ENCODE measurements at regions not wholly inside any gene's neighbourhood (a gene's known extent, or its start where the extent isn't known, plus 50 kb on each side); places are given as distances from the start of the nearest gene placed in this dataset.
"Not testable (repeated sequence)": the region's sequence is repeated elsewhere in the genome, so short reads cannot be mapped to it uniquely, and the experiment has no call there.

DNA sequence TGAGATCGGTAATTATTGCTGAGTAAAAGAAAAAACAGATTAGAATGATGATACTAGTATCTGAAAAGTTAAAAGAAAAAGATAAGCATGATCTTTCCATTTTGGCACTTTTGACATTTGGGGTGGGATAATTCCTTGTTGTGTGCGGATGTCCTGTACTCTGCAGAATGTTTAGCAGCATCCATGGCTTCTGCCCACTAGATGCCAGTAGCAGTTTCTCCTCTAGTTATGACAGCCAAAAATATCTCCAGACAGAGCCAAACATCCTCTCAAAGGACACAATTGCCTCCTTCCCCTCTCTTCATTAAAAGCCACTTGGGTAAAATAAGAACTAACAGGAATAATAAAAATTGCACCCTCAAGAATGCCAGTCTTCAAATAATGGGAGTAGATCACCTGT, 468.8 kb upstream of the GRM7 start:
- DNase-seq: no peak

DNA sequence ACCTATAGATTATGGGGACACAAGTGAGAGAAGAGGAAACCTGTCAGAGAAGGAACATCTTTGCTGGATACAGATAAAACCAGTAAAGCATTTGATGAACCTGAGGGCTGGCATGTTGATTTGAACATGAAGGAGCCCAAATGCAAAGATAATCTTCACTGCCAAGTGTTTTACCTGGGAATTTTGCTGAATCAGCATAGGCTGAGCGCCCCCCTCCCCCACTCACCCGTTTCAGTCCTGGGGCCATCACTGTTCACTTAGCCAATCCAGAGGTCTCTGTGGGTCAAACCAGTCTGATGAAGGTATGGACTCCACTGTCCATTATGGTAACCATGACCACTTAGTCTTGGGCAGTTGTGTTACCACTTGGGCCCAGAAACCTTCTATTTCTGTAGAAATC, 466.0 kb upstream of the GRM7 start:
- no peak for DNase-seq

DNA sequence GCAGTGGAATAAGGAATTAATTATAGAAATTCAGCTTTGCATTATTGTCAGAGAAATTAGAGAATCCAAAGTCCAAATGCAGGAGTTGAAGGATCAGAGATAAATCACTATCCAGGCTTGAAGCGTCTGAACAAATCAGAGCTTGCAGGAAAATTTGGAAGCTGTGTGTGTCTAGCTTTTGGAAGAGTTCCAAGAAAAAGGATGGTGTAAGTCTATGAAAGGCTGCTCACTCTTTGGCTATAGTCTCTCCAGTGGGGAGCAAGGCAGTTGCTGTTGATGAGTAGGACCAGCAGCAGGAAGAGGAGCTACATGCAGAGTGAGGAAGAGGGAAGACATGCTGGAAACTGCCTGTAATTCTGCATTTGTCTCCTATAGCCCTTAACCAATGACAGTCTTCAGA, 464.3 kb upstream of the GRM7 start:
- no peak for DNase-seq

DNA sequence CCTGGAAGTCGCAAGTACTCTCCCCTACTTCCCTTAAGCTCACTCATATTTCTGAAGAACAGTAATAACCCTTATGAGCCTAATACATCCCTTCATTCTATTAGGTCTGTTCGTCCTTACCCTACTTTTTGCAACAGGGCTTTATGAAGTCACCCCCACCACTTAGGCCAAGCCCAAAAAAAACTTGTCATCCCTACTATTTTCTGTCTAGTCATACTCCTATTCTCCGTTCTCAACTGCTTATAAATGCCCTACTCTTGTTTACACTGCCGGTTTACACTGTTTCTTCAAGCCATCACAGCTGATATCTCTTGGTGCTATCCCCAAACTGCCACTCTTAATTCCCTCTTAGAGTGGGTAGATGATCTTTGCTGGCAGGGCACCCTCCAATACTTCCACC, 458.2 kb upstream of the GRM7 start:
- not testable (repeated sequence) for DNase-seq

DNA sequence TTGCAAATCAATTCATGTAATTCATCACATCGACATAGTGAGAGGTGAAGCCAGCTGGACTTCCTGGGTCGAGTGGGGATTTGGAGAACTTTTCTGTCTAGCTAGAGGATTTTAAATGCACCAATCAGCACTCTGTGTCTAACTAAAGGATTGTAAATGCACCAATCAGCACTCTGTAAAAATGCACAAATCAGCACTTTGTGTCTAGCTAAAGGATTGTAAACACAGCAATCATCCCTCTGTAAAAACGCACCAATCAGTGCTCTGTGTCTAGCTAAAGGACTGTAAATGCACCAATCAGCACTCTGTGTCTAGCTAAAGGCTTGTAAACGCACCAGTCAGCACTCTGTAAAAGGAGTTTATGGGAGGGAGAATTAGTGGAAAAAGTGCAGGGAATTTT, 454.0 kb upstream of the GRM7 start:
- DNase-seq: not testable (repeated sequence)

DNA sequence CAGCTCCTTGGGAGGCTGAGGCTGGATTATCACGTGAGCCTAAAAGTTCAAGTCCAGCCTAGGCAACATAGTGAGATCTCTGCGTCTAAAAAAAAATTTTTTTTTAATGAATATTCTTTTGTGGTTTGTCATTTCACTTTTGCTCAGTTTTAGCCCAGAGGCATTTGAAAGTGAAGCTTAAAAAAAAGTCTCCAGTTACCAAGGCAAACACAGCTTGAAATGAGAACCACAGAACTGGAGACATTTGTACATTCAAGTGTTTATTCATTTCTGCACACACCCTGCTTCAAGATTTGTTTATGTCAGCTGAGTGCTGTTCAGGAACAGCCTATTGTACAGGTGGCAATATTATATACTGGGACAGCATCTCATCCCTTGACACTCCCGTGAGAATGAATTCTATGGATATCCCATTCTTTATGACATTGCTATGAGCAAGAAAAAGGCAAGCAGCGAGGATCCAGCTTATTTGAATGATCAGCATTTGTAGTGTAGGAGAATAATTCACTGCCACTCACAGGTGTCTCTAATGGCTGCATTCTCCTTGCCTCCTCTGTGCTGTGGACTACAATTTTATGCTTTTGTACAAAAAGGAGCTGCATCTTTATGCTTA, 444.8 kb upstream of the GRM7 start:
- DNase-seq: no peak

DNA sequence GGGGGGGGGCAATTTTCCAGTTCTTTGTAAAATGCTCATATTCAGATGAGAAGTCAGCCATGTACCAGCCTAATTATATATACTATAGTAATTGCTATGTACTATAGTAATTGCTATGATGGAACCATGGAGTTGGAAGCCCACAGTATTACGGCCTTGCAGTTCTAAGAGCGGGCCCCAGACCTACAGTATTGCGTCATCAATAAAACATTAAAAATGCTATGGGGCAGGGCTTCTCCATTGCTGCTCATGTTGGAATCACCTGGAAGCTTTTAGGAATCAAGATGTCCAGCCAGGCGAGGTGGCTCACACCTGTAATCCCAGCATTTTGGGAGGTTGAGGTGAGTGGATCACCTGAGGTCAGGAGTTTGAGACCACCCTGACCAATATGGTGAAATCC, 443.7 kb upstream of the GRM7 start:
- DNase-seq: no peak

DNA sequence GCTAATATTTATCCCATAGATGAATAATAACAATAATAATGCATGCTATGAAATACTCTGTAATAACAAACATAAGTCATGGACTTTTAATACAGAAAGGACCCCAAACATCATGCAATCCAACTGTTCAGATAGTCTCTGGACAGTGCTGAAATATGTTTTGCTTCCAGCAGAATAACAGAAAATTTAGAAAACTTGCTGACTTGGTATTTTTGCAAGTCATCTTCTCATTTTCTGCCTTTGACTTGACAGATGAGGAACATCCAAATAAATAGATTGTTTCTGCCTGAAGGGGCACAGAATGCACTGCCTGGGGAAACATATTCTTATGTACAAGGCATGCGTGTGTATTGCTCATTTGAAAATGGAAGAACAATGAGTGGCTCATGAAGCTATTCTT, 442.4 kb upstream of the GRM7 start:
- DNase-seq: no peak

DNA sequence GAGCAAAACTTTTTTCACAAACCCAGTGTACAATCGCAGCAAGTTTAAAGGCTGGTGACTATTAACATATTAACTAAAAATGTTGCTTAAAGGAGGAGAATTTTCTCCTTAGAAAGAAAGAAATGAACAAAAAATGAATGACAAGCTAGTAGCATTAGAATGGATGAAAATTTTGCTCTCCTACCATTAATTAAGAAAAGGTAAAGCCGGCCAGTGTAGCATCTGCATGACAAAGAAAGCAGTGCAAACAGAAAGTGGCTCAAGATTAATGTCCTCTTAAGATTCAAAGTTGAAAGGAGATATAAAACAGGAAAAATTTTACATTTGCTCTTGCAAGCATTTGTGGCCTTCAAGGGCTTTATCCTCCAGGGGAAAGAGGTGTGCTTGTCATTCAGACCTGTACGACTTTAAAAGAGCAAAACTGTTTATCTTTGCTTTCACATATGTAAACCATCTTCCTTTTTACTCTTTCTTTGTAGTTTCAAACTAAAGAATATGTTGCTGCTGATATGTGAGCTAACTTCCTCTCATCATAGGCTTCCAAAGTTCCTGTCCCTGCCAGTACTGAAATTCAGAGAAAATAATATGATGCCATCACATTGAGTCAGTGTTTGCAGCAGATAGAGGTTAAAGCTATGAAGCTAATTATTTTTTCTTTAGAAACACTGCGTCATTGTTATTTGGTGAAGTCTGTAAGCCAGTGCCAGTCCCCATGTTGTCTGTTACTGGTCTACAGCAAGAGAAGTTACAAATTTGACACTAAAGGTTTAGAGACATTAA, 439.1 kb upstream of the GRM7 start:
- no peak for DNase-seq

DNA sequence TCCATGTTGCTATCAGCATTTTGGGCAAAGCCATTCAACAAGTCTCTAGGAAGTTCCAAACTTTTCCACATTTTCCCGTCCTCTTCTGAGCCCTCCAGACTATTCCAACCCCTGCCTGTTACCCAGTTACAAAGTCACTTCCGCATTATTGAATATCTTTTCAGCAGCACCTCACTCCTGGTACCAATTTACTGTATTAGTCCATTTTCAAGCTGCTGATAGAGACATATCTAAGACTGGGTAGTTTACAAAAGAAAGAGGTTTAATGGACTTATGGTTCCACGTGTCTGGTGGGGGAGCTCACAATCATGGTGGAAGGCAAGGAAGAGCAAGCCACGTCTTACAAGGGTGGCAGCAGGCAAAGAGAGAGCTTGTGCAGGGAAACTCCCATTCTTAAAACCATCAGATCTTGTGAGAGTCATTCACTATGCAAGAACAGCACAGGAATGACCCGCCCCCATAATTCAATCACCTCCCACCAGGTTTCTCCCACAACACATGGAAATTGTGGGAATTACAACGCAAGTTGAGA, 435.6 kb upstream of the GRM7 start:
- DNase-seq: no peak

DNA sequence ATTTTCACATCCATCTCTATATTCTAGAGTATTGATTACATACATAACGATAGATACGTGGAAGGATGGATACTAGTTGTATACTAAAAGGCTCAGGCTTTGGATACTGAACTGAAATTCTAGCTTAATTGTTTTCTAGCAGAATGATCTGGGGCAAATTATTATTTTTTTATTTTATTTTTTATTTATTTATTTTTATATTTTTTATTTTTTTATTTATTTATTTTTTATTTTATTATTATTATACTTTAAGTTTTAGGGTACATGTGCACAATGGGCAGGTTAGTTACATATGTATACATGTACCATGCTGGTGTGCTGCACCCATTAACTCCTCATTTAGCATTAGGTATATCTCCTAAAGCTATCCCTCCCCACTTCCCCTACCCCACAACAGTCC, 432.6 kb upstream of the GRM7 start:
- DNase-seq: not testable (repeated sequence)

DNA sequence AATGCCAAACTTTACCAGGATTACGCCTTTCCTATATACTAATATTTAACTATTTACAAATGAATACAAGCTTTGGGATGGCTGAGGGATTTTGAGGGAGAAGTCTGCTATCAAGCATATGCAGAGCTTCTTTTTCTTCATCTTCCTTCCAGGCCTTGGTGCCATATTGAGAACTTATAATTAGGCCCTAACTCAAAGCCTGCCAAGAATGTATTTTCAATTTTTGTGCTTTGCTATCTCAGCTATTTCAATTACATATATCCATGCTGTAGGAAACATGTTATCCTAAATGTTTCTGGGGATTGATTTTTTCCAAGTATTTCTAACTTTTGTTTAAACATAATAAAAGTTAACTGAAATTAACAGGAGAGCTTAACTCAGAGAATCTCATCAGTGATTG, 425.0 kb upstream of the GRM7 start:
- no peak for DNase-seq

DNA sequence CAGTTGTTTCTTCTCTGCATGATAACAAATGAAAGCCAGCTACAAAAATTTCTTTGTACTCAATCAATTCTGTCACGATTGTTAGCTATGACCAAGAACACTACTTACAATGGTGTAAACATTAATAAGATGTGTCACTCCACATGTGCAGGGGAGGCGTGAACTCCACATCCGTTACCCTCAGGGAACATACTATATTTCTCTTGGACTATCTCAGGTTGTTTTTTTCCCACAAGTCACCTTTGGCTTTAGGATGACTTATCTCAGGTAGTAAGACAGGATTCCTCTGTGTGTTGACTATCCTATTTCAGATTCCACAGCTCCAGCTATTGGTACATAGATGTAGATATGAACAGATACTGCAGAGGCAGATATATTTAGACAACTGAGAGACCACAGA, 423.3 kb upstream of the GRM7 start:
- DNase-seq: no peak

DNA sequence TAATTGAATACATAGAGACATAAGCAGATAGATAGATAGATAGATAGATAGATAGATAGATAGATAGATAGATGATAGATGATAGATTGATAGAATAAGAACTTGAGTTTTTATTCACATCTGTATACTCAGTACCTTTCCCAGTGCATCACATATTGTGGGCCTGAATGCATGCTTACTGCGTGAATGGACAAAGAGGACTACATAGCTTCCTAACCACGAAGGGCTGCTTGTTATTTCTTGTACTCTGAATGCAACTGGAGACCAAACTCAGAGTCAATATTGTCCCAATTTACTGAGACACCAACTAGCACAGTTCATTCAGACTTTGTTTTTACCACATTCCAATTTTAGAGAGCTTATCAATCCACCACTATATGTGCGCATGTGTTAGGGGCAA, 422.9 kb upstream of the GRM7 start:
- DNase-seq: no peak

DNA sequence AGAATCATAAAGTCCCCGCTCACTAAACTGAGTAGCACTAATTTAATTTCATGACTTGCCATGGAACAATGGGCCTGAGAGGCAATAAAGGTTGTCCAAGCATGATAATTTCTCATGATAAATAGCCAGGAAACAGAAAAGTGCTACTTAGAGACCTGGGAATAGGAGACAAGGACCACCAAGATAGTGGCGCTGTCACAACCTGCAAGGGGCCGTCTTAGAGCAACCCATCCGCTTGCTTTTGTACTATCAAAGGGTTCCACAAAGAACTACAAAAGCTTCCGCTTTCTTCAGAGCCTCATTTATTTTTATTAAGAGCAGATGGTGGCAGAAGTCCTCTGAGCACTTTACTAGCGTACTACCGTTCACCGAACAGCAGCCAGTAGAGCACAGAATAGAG, 421.7 kb upstream of the GRM7 start:
- no peak for DNase-seq

DNA sequence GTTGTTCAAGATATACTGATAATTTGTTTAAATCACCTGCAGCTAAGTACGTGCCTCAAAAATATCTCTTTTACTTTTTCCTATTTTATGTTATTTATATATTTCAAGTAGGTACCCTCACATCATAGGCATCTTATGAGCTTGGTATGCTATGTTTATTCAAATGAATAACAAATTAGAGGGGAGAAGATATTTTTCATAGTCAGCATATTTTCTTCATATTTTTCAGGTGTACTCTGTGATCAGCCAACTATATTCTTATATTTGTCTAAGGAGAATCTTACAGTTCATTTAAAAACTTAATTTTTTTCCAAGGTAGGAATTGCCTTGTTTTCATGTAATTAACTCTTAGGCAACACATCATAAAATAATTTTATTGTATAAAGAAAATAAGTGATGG, 421.1 kb upstream of the GRM7 start:
- DNase-seq: no peak

DNA sequence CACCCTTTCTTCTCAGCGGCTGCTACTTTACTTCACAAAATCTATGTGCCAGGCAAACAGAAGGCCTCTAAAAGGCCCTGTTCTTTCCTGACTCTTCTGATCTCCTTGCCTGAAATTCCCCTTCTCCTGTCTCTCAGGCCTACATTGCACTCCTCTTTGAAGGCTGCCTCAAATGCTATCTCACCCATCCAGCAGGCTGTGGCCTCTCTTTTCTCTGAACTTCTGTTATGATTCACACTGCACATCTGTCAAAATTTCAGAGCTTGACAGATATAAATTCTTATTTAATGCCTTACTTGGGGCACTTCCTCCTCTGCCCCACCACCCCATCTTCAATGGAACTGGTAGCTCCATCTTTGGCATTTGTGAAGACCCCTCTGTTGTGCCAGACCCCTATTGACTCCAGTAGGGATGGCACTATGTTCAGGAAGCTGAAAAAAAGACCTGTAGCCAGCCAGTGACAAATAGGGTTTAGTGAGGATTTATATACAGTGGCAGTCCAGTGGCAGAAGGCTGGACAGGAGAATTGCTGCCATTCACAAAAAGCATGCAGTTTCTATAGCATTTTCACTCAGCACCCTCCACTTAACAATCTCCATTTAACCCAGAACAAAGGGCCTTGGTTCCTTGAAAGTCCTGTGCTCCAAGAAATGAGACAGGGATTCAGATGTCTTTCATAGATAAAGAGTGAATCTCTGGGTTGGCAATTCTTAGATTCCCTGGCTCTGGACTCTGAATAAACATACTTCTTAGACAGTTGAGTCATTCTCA, 415.8 kb upstream of the GRM7 start:
- DNase-seq: no peak

DNA sequence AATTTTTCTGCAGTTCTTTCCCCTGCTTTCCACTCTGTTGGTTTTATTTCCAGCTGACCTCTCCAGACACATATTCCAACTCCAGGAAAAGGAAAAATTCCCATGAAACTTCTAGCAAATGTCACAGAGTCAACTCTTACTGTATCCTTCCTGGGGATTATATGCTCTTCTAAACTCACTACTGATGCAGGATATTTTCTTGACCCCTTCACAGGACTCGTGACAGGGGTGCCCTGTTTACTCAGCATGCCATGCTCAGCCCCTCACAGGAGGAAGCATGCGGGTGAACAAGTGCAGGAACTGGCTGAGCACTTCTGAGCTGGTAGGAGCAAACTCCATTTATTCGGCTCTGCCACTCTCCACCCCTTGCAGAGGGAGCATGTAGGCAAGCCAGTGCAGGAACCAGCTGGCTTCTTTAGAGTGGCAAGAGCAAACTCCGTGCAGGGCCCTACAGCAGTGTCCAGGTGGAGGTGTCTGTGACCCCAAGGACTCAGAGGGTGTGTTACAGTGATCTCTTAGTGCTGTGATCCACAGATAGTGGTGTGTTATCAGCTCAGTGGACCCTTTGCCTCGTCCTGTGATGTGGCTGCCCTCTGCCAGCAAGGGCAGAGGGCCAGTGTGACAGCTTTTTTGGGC, 413.6 kb upstream of the GRM7 start:
- no peak for DNase-seq

DNA sequence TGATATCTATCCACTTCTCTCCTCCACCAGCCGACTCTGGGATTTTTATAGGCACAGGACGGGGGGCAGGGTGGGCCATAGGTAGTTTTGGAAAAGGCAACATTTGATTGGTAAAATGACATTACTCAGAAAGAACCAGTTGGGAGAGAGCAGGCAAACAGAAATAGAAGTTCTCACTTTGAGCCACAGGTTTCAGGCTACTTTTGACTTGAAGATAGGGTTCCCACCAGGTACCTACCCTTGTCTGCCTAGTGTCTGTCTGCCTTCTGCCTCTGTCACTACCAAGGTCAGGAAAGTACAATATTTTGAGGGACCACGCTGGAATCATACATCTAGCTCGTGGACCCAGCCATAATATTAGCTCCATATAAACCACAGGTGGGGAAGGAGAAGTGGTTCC, 412.9 kb upstream of the GRM7 start:
- DNase-seq: no peak

DNA sequence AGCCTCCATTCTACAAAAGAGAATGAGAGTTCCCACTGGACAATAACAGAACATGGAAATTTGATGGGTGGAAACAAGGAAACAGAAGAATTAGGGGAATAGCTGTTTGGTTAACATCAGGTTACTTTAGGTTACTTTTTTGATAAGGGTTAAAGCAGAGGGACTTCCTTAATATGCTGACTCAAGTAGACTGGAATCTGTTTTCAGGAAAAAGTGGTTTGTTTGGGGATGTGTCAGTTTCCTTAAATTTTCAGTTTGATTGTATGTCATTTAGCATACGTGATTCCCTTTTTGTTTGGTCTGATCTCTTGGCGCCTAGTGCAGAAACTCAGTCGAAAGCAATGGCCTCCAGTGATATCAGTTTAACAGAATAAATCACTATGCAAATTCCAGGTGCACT, 411.8 kb upstream of the GRM7 start:
- DNase-seq: no peak

DNA sequence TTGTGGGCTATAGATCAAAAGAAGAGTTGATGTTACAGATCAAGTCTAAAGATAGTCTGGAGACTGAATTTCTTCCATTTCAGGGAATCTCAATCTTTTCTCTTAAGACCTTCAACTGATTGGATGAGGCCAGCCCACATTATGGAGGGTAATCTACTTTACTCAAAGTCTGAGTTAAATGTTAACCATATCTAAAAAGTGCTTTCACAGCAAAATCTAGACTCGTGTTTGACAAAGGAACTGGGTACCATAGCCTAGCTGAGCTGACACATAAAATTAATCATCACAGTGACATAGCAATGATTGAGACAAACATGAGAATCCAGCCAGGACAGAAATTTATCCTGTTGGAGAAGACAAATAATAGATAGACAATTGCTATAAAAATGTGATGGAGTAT, 407.9 kb upstream of the GRM7 start:
- DNase-seq: no peak

DNA sequence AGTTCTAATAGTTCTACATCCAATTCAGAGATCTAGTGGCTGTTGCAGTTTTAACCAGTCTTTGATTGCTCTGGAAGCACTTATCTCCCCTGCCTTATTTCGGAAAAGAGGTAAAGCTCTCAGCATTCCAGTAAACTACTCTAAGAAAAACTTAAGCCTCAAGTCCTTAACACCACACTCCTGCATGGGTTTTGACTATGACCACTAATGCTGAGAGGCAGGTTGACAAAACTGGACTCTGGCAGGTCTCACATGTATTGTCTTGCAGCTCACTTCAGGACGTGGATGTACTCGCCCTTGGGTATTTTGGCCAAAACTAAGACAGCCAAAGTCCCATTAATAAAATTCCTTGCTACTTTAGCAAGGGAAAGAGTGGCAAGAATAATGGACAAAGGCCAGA, 405.9 kb upstream of the GRM7 start:
- no peak for DNase-seq

DNA sequence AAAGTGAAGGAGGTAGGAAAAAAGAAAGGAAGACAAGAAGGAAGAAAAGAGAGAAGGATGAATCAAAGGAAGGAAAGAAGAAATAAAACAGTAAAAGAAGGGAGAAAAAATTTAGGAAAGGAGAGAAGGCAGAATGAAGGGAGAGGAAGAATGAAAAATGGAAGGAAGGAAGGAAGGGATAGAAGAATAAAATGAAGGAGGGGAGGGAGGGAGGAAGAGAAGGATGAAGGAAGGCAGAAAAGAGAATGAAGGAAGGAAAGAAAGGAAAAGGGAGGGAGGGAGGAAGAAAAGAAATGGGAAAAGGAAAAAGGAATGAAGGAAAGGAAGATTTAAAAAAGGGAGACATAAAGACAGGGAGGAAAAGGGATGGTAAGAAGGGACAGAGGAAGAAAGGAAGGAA, 393.7 kb upstream of the GRM7 start:
- DNase-seq: no peak

DNA sequence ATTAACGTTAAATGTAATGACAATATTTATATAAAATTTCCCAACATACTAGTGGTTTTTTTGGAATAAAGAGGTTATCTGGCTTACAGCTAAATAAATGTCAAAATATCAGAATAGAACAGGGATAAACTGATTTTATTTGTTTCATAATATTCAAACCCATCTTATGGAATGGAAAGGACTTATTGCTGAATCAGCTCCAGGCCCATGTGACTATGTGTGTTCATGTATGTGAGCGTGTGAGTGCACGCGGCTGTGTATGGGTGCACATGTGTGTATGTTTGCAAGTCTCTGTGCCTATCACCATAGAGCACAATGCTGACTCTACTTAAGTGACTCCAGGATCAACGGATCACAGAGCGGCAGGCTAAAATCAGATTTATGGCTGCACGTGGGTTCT, 392.3 kb upstream of the GRM7 start:
- no peak for DNase-seq
